K562 (cell line): ENCODE measurements at regions not wholly inside any gene's neighbourhood (a gene's known extent, or its start where the extent isn't known, plus 50 kb on each side); places are given as distances from the start of the nearest gene placed in this dataset.

Source experiments
- ATAC-seq: fragments of 200-7000 bp; cut with Tn5 transposase; 3 replicates; pipeline ENCODE4 v1.9.1; 2020; ENCODE audit warnings: moderate library complexity
- BruUV-seq: library from RNA; stranded (reverse); fragments of 400-500 nt; replicated peaks from 2 replicates; lab custom pipeline; 2021; lab: Mats Ljungman, UMichigan
- CTCF ChIA-PET: fragments of 300-600 bp; formaldehyde crosslinking; extraction: SDS; loops from one replicate; lab custom pipeline; 2021; ENCODE audit warnings: low intra/inter-chr PET ratio; lab: Yijun Ruan, JAX
- POLR2A ChIA-PET: fragments of 300-600, 350-650 bp; sonication (Branson Sonifier 250); formaldehyde crosslinking; extraction: SDS; loops from one replicate; lab custom pipeline; 2021; ENCODE audit warnings: antibody characterized with exemption, inconsistent platforms; lab: Yijun Ruan, JAX
- DNase-seq, 4 experiments: peaks; one replicate each; pipeline versions ENCODE4 v3.0.0 to v3.0.0-alpha.2; 2011 to 2018; ENCODE audit warnings: low spot score in 3 of 4, mixed read lengths in 3 of 4; ENCODE audit errors: extremely low read depth in 1 of 4
- FAIRE-seq: peaks from 2 replicates; lab custom pipeline; 2011; peaks lifted over from hg19 to GRCh38; lab: Jason Lieb, UNC
- H2AFZ ChIP-seq: 2 replicates; pipeline ENCODE4 v1.6.0; 2011; ENCODE audit warnings: low read depth, low read length, control low read depth, inconsistent platforms
- H3K27ac ChIP-seq: fragments of 200-600 bp; 3 replicates; pipeline ENCODE4 v1.8.0; 2011; ENCODE audit warnings: low read depth, mild to moderate bottlenecking, control low read depth, inconsistent platforms, low read length, moderate library complexity, mixed read lengths; ENCODE audit errors: extremely low read depth
- H3K27me3 ChIP-seq, 2 experiments: fragments of 300-600 bp in 1 of 2; 2 replicates in 1 of 2; 3 replicates in 1 of 2; pipeline versions ENCODE4 v1.6.0 to v1.8.0; 2011; ENCODE audit warnings: inconsistent platforms in 2 of 2, low read length in 2 of 2, mild to moderate bottlenecking in 1 of 2, mixed read lengths in 1 of 2, moderate library complexity in 1 of 2; ENCODE audit not compliant: control insufficient read depth in 2 of 2, insufficient read depth in 2 of 2
- H3K36me3 ChIP-seq: fragments of 300-600 bp; 3 replicates; pipeline ENCODE4 v1.8.0; 2011; ENCODE audit warnings: mild to moderate bottlenecking, low read length, inconsistent platforms; ENCODE audit not compliant: control insufficient read depth, insufficient read depth
- H3K4me1 ChIP-seq, 2 experiments: fragments of 200-600 bp in 1 of 2; replicated peaks in 1 of 2; 2 replicates in 1 of 2; 3 replicates in 1 of 2; pipeline versions ENCODE4 v1.5.1 to v1.8.0; 2011; ENCODE audit warnings: inconsistent platforms in 2 of 2, low read length in 2 of 2, mild to moderate bottlenecking in 1 of 2, mixed read lengths in 1 of 2, moderate library complexity in 1 of 2; ENCODE audit not compliant: control insufficient read depth in 2 of 2, insufficient read depth in 2 of 2
- H3K4me2 ChIP-seq: 2 replicates; pipeline ENCODE4 v1.6.1; 2011; ENCODE audit warnings: low read length, control low read depth, inconsistent platforms, mixed read lengths; ENCODE audit not compliant: insufficient read depth
- H3K4me3 ChIP-seq: fragments of 200-600 bp; sonication (generic), shearing (Covaris generic); 2 replicates; pipeline ENCODE4 v1.5.1; 2016; ENCODE audit warnings: control low read depth, inconsistent platforms
- H3K79me2 ChIP-seq: fragments of 200-600 bp; 3 replicates; pipeline ENCODE4 v1.8.0; 2011; ENCODE audit warnings: low read length, inconsistent platforms; ENCODE audit not compliant: control insufficient read depth, insufficient read depth
- H3K9ac ChIP-seq, 2 experiments: 2 replicates each; pipeline versions ENCODE4 v1.6.0 to v1.6.1; 2011; ENCODE audit warnings: low read depth in 2 of 2, low read length in 2 of 2, control low read depth in 1 of 2, inconsistent platforms in 1 of 2, mild to moderate bottlenecking in 1 of 2, mixed read lengths in 1 of 2; ENCODE audit not compliant: insufficient read depth in 1 of 2
- H3K9me1 ChIP-seq: one replicate; pipeline ENCODE4 v1.6.0; 2011; ENCODE audit warnings: inconsistent platforms, mild to moderate bottlenecking, low read length, moderate library complexity; ENCODE audit not compliant: control insufficient read depth, insufficient read depth
- H3K9me3 ChIP-seq: replicated peaks from 2 replicates; pipeline ENCODE4 v1.5.1; 2011; ENCODE audit warnings: low read depth, low read length, inconsistent platforms; ENCODE audit not compliant: control insufficient read depth, insufficient read depth
- H4K20me1 ChIP-seq: replicated peaks from 2 replicates; pipeline ENCODE4 v1.6.1; 2011; ENCODE audit warnings: low read length, inconsistent platforms, mixed read lengths; ENCODE audit not compliant: control insufficient read depth, insufficient read depth
- CBFB ChIP-seq: sonication (generic); formaldehyde crosslinking; IDR thresholded peaks from 2 replicates; pipeline ENCODE4 v1.4.0; 2020; ENCODE audit warnings: mild to moderate bottlenecking, missing genetic modification reagents
- CREB1 ChIP-seq, 2 experiments: sonication (generic) in 1 of 2; formaldehyde crosslinking in 1 of 2; IDR thresholded peaks; 2 replicates each; pipeline versions ENCODE4 v1.6.1 to v1.8.0; 2012 to 2022; ENCODE audit warnings: inconsistent platforms in 1 of 2, mild to moderate bottlenecking in 1 of 2, missing genetic modification reagents in 1 of 2, moderate library complexity in 1 of 2
- HIVEP1 ChIP-seq: fragments of 250-450 bp; sonication (Bioruptor Pico); IDR thresholded peaks from 2 replicates; pipeline ENCODE4 v1.4.0; 2020; ENCODE audit warnings: mild to moderate bottlenecking
- MBD2 ChIP-seq: sonication (generic); IDR thresholded peaks from 2 replicates; pipeline ENCODE4 v1.6.1; 2016; ENCODE audit warnings: low read depth, borderline replicate concordance
- MTA1 ChIP-seq: fragments of 450-650 bp; IDR thresholded peaks from 2 replicates; pipeline ENCODE4 v1.6.1; 2017; ENCODE audit warnings: borderline replicate concordance
- RBM39 ChIP-seq: fragments of 200-400 bp; formaldehyde crosslinking; optimal IDR thresholded peaks from 2 replicates; pipeline ENCODE3; 2018; ENCODE audit warnings: low read depth, low read length
- SRSF9 ChIP-seq: fragments of 200-400 bp; formaldehyde crosslinking; IDR thresholded peaks from 2 replicates; pipeline ENCODE4 v1.6.1; 2017; ENCODE audit warnings: low read depth, low read length, borderline replicate concordance
- WGBS: fragments of 100-300 bp; shearing (Covaris generic); methylation state at CpG from one replicate; pipeline ENCODE4 v1.1.6; 2016; ENCODE audit warnings: low coverage, mixed read lengths; ENCODE audit not compliant: insufficient coverage; ENCODE audit errors: missing lambda C conversion rate; 5-methylcytosine and 5-hydroxymethylcytosine counted together
- in situ Hi-C: fragments of 300-500 bp; cut with MboI; formaldehyde crosslinking; loops from 4 replicates; pipeline ENCODE4 v1.15.0; 2018; ENCODE audit warnings: inconsistent platforms, mixed read lengths
- intact Hi-C: fragments of 100-400 bp; cut with micrococcal nuclease; formaldehyde crosslinking; loops from 2 replicates; pipeline ENCODE4 v1.14.2; 2022
- TF ChIP-seq, protein P1 (sequence below): fragments of 250-450 bp; sonication (Bioruptor Pico); IDR thresholded peaks from 2 replicates; pipeline ENCODE4 v1.8.0; 2022; ENCODE audit warnings: moderate library complexity, mild to moderate bottlenecking, inconsistent platforms
- TF ChIP-seq, protein P2 (sequence below), 2 experiments: fragments of 150-350 bp in 1 of 2; IDR thresholded peaks; 2 replicates each; pipeline ENCODE4 v1.6.1; 2012 to 2016; ENCODE audit warnings: low read depth in 2 of 2, low read length in 2 of 2, mild to moderate bottlenecking in 1 of 2, moderate library complexity in 1 of 2

DNA sequence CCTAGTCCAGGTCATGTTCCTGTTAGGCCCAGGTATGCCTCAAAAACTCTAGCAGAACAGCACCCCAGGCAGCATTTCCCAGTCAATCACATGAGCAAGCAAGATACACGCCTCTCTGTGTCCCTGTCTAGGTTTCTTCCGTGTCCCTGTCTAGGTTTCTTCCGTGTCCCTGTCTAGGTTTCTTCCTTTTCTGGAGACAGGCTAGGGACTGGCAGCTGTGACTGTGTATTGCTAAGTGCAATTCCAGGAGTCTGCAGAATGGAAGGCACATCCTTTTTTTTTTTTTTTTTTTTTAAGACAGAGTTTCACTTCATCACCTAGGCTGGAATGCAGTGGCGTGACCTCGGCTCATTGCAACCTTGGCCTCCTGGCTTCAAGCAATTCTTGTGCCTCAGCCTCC is 77.6 kb downstream of the SETD4 start:
- H3K4me3 ChIP-seq, result no peak overlapping the region
- DNase-seq (no peak), ATAC-seq (no peak), FAIRE-seq (no peak)
- H3K9me1 ChIP-seq, result no peaks in the 10 kb centered on the region
- TF ChIP-seq SRSF9, result no peak
- TF ChIP-seq, protein P1, sequence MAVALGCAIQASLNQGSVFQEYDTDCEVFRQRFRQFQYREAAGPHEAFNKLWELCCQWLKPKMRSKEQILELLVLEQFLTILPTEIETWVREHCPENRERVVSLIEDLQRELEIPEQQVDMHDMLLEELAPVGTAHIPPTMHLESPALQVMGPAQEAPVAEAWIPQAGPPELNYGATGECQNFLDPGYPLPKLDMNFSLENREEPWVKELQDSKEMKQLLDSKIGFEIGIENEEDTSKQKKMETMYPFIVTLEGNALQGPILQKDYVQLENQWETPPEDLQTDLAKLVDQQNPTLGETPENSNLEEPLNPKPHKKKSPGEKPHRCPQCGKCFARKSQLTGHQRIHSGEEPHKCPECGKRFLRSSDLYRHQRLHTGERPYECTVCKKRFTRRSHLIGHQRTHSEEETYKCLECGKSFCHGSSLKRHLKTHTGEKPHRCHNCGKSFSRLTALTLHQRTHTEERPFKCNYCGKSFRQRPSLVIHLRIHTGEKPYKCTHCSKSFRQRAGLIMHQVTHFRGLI (CRISPR knock-in tag), result no peak
- TF ChIP-seq, protein P2, sequence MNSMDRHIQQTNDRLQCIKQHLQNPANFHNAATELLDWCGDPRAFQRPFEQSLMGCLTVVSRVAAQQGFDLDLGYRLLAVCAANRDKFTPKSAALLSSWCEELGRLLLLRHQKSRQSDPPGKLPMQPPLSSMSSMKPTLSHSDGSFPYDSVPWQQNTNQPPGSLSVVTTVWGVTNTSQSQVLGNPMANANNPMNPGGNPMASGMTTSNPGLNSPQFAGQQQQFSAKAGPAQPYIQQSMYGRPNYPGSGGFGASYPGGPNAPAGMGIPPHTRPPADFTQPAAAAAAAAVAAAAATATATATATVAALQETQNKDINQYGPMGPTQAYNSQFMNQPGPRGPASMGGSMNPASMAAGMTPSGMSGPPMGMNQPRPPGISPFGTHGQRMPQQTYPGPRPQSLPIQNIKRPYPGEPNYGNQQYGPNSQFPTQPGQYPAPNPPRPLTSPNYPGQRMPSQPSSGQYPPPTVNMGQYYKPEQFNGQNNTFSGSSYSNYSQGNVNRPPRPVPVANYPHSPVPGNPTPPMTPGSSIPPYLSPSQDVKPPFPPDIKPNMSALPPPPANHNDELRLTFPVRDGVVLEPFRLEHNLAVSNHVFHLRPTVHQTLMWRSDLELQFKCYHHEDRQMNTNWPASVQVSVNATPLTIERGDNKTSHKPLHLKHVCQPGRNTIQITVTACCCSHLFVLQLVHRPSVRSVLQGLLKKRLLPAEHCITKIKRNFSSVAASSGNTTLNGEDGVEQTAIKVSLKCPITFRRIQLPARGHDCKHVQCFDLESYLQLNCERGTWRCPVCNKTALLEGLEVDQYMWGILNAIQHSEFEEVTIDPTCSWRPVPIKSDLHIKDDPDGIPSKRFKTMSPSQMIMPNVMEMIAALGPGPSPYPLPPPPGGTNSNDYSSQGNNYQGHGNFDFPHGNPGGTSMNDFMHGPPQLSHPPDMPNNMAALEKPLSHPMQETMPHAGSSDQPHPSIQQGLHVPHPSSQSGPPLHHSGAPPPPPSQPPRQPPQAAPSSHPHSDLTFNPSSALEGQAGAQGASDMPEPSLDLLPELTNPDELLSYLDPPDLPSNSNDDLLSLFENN (IDR thresholded peaks at IDR 0.05; ENCODE audit: low read depth in 2 of 2, low read length in 2 of 2), result no peak
- no peak for TF ChIP-seq HIVEP1 (CRISPR knock-in tag)
- TF ChIP-seq CREB1 (IDR thresholded peaks at IDR 0.05), result no peak
- no peak for TF ChIP-seq CREB1 (CRISPR knock-in tag; IDR thresholded peaks at IDR 0.05)
- no peak for TF ChIP-seq CBFB (CRISPR knock-in tag)
- TF ChIP-seq MBD2, result no peak
- TF ChIP-seq RBM39, result no peak
- no peak for TF ChIP-seq MTA1
- H3K9ac ChIP-seq, result no peak overlapping the region
- ChIA-PET POLR2A (interaction anchor here (1.3 kb wide), 1 partner anchor 39 kb away, joined by 3 read pairs; no protein-coding TSS in a partner anchor), CTCF (no interaction called here)
- H3K4me1 ChIP-seq, result no peaks in the 10 kb centered on the region
- H3K27ac ChIP-seq, result no peak overlapping the region
- no peaks in the 10 kb centered on the region for H3K79me2 ChIP-seq
- 4% methylated on average over 5 of the region's 5 CpGs for WGBS
- H4K20me1 ChIP-seq, result no peaks in the 10 kb centered on the region
- H2AFZ ChIP-seq, result no peak overlapping the region
- intact Hi-C loops (no loop called here), in situ Hi-C loops (no loop called here)
- BruUV-seq, result no TSS peak
- no peaks in the 10 kb centered on the region for H3K36me3 ChIP-seq
- H3K4me2 ChIP-seq, result no peak overlapping the region
- peaks cover 16 to 24% of the 10 kb centered on the region in 2 experiments for H3K27me3 ChIP-seq
- no peaks in the 10 kb centered on the region for H3K9me3 ChIP-seq
